HG02852 (cell line): ENCODE measurements at regions not wholly inside any gene's neighbourhood (a gene's known extent, or its start where the extent isn't known, plus 50 kb on each side); places are given as distances from the start of the nearest gene placed in this dataset.

ENCODE experiments used
- ATAC-seq: cut with Tn5 transposase; IDR thresholded peaks from one replicate; pipeline ENCODE4 v1.9.1; 2021; ENCODE audit warnings: mild to moderate bottlenecking, moderate library complexity; ENCODE audit not compliant: unreplicated experiment

DNA sequence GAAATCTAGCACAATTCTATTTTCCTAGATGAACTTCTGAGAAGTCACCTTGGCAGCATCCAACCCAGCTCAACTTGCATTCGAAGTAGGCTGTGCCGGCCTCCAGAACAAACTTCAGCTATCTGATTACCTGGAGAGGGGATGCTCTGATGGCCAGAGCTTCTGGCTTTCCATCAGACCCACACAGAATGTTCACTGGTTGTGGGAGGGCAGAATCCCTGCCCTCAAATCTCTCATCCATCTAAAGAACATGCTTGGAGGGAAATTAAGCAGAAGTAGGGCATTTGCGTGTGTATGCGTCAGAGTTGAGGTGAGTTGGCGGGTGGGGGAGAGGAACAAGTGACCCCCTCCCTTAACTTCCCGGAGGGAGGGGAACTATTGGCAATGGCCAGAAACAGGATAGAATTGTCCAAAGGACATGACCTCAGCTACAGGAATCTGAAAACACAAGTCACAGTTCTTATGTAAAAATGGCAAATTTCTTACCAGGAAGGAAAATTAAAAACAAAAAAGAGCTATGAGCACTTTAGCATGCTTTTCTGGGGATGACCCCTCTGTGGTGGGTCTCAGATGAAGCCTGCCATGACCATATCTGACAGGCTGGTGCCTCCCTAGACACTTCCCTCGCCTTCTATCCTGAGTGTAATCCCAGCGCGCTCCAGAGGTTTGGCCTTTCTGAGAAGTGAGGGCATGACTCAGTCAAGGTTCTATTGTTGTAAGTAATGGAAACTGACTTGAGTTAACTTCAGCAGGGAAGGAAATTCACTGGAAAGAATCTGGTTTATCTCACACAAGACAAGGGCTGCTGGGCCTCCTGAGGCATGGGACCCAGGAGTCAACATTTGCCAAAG is 278.8 kb downstream of the RPS24 start:
- ATAC-seq = no peak

DNA sequence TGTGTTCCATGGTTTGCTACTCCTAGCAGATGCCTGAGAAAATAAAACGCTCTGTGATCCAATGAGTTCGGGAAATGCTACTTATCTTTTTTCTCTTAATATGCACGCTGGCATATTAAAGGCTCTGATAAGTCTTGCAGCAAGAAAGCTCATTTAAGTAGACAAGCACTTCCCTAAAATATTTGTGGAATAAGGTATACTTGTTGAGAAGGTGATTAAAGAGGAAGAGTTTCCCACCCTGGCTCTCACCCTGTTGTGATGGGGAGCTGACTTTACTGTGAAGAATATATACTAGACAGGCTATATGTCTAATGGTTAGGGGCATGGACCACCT is 279.4 kb downstream of the RPS24 start:
- ATAC-seq = no peak

DNA sequence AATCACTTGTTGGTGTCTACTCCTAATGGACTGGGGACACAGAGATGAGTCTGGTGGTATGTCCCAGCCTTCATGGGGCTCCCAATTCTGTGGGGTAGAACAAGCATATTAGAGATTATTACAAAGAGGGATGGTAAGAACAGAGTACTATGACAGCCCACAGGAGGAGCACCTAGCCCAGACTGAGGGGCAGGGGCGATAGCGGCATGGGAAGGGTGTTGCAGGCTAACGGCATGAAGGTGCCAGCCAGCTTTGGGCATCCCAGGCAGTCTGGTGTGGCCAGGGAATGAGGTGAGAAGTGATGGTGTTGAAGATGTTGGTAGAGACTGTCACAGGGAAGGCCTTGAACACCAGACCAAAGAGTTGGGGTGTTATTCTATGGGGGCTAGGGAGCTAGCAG is 280.0 kb downstream of the RPS24 start:
- ATAC-seq = no peak

DNA sequence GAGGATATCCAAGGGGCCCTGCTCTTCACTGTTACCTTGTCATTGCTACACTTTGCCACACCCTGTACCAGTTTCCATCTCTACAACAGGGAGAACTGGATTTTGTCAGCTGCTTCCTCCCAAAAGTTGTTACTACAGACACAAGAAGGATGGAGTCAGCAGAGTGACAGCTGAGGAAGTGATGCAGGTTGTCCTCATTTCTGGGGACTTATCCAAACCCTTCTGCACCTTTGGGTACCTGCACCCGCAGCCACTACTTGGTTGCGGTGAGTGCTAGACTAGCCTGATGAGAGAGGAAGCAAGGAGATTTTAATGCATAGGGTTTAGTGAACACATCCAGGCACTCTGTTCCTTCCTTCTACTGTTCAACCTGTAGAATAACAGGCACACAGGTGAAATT is 281.0 kb downstream of the RPS24 start:
- no peak for ATAC-seq

DNA sequence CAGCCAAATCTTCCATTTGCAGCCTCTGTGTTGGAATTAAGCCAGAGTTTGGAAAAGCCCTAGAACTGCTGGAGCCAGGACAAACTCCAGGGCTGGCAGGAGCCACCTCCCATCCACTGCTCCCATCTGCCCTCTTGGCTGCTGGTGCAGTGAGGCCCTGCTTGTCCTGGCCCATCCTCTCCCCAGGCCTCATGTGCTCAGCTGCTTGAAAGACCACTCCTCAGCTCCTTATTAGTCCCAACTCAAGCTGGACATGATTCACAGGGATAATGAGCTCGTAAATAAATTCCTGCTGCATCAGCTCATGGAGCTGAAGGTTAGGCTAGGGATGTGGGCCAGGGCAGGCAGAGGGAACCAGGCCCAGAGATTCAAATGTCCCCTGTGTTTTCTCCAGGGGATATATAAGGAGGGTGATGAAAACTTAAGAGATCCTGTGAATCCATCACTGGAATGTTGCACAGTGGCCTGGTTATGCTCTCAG is 282.8 kb downstream of the RPS24 start:
- no peak for ATAC-seq

DNA sequence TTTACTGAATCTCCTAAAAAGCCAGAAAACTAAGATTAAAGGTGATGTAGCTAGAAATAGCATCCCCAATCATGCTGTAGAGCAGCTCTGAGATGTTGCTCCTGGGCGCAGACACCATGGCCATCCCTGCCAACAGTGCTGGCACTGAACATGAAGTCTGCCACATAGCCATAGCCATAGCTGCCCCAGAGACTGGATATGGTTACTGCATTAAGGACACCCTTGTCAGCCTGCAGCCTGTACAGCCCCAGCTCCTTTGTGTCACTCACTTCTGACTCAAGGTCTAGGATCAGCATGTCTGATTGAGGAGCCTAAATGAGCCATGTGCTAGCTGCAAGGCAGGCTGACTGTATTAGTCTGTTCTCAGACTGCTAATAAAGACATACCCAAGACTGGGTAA is 284.6 kb downstream of the RPS24 start:
- ATAC-seq = no peak

DNA sequence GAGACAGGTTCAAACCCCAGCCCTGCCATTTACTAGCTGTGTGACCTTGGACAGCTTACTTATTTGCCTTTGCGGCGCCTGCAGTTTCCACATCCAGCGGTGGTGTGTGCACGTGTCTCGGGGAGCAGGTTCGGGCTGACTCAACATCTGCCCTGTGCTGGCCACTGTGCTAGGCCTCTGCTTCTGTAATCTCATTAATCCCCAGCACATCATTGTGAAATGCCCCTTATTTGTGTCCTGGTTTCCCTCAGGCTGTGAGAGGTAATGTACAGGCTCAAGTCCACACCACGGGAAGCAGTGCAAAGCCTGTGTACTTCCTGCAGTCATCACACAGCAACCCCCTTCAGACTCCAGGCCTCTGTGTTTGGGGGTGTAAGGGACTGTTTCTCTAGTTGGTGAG is 285.7 kb downstream of the RPS24 start:
- ATAC-seq = no peak

DNA sequence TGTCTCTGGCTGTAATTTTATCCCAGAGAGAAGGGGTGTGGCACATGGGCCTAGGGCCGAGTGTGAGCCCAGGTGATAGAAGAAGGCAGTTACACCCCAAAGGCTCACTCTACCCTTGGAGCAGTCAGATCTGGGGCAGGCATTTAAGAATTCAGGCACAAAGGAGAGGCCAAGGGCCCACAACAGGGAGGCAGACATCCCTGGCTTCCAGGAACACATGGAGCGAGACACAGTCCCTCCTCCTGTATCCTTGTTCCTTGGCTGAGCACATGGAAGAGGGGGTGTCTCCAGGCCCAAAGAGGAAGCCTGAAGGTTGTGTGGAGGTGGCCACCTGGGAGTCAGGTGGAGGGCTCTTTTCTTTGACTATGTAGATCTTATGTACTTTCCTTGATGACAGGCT is 286.2 kb downstream of the RPS24 start:
- ATAC-seq = no peak

DNA sequence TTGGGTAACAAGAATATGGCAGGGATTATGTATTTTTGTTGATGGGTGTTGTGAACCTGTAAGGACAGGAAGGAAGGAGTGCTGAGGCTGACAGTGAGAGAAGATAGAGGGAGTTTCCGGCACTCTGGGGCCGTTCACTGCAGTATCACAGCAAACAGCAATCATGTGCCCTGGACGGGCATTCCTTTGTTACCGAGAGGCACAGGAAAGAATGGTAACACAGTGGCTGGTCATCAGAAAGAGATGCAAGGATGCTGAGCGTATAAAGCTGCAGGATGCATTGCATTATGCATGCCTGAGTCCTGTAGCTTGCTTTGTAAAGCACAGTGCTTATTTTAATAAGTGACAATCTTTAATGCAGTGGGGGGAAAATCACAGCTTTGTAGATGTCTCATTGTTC is 286.8 kb downstream of the RPS24 start:
- no peak for ATAC-seq

DNA sequence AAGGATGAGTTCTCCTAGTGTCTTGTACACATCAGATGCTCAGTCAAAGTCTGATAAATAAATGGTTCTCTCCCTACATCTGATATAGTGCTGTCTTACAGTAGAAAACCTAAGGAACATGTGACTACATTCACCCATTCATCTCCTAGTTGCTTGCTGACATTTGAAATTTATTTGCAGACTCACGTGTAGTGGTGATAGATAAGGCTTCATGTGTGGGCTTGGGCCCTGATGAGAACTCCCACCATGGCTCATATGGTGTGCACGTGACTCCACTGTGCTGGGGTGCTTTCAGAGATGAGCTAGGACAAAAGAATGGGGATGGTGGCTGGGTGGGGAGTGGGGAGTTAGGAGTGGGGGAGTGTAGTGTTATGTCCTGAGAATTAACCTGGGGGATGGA is 287.3 kb downstream of the RPS24 start:
- ATAC-seq = no peak

DNA sequence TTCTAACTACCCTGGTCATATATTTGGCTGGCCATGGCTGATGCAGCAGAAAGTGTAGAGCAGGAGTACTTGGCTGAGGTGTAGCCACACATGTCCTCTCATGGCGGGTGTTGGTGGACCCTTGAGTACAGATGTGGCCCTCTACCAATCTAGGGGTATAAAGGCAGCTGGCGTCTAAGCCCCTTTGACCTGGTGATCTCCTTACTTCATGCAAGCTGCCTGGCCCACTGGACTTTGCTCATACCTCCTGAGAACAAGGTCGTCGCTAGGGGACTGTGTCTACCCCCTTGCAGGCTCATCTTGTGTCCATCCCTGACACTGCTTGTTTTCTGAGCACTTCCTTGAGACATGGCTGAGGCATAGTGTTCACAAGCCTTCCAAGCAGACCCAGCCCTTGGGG is 287.8 kb downstream of the RPS24 start:
- ATAC-seq = no peak

DNA sequence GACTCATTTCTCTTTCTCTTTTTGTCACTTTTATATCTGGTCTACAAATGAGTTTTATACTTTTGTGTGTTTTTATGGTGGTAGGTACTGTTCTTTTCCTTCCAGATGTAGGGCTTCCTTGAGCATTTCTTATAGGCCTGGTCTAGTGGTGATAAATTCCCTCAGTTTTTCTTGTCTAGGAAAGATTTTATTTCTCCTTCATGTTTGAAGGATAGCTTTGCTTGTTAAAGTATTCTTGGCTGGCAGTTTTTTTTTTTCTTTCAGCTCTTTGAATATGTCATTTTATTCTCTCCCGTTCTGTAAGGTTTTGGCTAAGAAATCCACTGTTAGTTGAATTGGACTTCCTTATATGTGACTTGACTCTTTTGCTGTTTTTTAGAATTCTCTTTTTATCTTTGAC is 292.7 kb downstream of the RPS24 start:
- no peak for ATAC-seq

DNA sequence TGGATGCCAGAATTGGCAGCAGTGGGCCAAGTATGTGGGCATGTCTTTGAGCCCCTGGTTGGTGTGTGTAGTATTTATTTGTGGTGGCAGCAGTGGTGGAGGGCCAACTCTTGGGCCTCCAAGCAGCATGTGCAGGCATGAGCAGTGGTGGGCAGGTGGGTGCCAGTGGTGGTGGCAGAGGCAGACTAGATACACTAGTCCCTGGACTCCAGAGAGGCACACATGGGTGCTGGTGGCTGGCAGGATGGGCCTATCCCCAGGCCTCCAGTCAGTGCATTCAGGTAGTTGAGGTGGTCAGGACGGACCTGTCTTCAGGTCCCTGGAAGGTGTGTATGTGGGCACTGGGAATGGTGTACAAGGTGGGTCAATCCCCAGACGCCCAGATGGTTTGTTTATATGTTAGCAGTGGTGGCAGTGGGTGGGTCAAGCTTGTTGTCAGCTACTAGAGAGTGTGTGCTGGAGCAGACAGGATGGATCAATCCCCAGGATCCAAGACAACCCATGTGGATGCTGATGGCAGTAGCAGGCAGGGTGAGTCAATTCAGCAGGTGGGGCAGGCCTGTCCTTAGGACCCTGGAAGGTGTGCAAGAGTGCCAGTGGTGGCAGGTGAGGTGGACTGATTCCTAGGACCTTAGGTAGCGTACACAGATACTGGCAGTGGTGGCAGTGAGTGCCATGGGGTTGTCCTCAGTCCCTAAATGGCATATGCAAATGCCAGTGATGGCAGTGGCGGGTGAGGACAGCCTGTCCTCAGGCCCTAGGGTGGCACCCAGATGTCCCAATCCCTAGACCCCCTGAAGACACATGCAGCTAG is 294.3 kb downstream of the RPS24 start:
- ATAC-seq = no peak

DNA sequence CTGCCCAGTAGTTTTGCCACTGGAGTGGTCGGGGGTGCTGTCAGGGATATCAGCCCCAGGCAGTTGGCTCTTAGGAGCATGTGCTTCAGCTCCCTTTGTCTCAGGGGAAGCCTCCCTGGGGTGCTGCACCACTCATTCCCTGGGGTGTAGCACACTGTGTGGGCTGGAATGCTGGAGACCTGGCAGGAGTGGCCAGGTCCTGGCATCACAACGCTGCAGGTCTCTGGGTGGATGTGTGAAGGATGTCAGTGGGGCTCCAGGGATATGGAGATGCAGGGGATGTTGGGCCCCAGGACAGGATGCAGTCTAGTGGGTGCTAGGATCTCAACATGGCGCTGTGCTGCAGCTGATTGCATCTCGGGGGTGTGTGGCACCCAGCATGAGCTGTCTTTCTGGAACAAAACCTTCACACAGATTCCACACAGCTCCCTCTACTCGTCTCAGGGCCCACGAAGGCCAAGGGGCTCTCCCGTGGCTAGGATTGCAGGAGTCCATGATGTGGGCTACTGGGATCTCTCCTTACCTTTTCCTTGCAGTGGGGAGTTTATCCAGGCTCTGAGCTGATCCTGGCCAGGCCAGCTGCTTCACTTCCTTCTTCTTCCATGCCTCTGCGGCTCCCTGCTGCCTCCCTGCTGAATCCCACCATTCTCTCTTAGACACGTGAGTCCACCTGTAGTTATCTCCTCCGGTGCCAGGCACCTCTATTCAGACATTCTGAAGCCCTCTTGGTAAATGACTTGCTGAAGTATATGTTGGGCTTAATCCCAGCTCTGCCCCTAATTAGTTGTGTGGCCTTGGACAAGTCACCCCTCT is 295.1 kb downstream of the RPS24 start:
- ATAC-seq = no peak

DNA sequence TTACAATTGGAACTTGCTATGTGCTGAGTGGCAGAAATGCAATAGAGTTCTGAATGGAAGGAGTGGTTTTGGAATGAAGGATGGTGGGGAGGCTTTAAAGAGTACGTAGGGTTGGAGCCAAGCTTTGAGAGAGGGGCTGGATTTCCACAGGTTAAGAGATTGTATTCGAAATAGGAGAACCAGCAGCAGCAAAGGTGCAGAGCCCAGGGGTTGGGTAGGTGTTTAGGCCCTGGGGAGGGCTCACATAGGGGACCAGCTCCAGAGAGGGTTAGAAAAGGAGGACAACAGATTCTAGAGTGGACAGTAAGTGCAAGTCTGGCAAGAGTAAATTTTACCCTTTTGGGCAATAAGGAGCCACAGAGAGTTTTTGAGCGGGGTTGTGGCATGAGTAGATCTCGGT is 297.2 kb downstream of the RPS24 start:
- no peak for ATAC-seq

DNA sequence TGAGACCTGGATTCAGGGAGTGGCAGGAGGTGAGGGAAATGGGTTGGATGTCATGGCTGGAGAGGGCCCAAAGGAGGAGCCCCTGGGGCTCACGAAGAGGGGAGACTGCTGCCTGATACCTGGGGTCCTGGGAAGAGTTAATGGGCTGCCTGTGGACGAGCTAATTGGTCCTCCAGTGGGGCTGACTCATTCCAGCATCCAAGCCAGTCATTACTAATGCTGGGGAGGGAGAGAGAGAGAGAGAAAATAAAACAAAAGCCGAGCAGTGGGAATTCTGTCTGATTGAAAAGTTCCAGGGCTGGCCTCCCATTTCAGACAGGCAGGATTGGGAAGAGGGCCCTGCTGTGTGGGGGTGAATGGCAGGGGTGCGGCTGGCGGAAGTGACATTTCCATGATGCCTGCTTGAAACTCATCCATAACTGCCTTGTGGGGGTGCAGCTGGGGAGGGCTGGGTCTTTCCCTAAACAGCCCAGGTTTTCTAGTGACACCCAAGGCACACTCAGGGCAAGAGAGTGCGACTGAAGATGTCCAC is 297.8 kb downstream of the RPS24 start:
- ATAC-seq = no peak

DNA sequence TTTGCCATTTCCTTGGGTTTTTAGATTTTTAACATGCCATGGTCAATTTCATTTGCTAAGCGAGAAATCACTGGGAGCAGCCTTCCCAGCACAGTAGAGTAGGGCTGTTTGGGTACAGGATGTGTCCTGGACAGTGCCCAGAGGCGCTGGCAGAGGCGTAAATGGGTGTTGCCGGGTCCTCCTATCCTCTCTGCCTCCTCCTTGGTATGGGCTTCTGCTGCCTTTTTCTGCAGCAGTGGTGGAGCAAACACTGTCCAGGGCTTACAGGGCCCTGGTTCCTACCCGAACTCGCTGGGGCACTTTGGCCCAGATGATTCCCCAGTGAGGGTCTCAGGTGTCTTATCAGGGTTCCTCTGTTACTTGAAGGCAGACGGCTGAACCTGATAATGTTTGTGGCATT is 298.3 kb downstream of the RPS24 start:
- no peak for ATAC-seq

DNA sequence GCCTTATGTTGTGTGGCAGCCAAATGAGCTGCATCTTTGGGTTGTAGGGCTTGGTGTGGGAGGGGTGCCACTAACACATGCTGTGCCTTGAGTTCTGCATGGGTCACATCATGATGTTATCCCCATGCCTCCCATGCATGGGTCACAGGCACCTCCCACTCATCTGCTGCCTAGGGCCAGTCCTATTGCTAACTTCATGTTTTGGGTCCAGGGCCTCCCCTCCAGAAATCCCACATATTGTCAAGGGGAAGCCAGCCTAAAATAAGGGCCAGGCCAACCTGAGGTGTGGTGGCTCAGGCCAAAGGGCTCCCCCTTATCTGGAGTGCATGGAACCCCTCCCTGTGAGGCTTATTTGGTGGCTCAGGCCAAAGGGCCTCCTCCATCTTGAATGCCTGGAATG is 299.0 kb downstream of the RPS24 start:
- no peak for ATAC-seq

DNA sequence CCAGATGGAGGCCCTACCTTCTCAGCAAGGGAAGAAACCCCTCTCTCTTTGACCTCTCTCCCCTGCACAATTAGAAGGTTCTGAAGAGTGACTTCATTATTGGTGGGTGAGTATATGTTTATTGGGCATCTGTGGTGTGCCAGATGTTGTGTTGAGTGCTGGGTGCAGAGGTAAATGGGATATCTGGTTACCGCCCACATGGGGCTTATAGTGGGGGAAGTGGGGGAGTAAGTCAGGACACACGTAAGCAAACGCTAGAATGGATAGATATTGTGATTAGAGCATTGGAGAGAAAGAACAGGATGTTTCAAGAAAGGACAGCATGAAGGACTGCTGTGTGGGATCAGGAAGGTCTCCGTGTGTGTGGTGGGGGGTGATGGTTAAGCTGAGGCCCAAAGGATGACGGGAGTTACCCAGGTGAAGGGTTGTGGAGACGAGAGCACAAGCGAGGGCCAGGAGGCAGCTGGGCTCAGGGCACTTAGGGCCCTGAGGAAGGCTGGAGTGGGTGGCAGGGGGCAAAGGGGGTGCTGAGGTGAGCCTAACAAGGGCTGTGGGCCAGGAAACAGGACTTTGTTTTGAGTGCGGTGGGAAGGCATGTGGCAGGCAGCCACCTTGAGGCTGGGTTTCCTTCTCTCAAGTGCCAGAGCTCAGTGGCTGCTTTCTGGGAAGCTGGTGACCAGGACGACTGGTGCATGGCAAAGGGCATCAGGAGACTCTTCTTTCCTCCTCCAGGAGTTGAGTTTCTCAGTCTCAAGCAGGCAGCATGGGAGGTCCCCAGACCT is 299.9 kb downstream of the RPS24 start:
- ATAC-seq = no peak

DNA sequence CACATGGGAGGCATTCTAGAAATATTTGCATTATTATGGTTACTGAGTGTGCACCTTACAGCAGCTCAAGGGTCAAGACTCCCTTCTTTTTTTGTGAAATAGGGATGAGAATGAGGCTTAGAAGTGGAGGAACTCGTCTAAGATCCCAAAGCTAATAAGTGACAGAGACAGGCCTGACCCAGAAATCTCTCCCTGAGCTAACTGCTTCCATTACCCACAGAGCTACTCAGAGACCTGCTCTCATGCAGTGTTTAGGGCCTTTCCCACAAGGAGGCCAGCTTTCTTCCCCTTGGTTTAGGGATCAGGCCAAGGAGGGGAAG is 301.7 kb downstream of the RPS24 start:
- no peak for ATAC-seq
